ENCODE measurements at regions not wholly inside any gene's neighbourhood (a gene's known extent, or its start where the extent isn't known, plus 50 kb on each side); places are given as distances from the start of the nearest gene placed in this dataset.

DNA sequence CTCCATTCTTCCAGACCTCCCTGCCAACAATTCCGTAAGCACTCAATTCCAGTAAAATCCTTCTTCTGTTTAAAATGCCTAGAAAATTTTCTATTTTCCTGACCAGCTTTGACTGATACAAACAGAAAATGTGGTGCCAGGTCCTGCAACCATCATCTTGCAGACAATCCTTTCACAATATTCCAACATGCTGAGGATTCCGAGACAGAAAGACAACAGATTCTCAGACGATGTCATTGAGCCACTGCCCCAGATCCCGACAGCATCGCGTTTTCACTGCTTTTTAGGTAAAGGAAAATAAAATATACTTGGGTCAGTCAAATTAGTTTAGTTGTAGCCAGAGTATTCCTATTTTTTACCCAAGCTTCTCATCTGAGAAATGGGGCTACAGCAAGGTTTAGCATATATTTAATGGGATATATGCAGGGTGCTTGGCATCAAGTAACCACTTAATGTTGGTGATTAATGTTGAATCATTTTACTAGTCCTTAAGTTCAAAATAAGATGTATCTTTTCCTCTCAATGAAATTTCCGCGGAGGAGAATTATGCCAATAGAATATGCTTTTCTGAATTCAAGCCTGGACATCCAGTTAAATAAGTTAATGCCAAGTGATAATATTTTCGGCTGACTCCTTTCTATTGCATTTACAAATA is 866.6 kb downstream of the SLC4A3 start:
- Histone ChIP-seq H3K36me3 (ENCODE audit: control insufficient read depth in 4 of 4, insufficient read depth in 4 of 4, low read length in 4 of 4) (no peaks in the 10 kb centered on the region), H3K27me3 (ENCODE audit: control insufficient read depth in 3 of 3, insufficient read depth in 3 of 3, low read length in 2 of 3) (no peaks in the 10 kb centered on the region), H3K9me3 (ENCODE audit: control insufficient read depth in 4 of 4, insufficient read depth in 3 of 4, low read length in 3 of 4) (no peaks in the 10 kb centered on the region), H3K27ac (ENCODE audit: low read depth in 1 of 2, low read length in 1 of 2) (no peak overlapping the region), H3K4me3 (no peak overlapping the region), H3K9ac (ENCODE audit: insufficient read depth in 1 of 2, low read length in 2 of 2) (no peak overlapping the region), H3K4me1 (ENCODE audit: control insufficient read depth in 5 of 5, insufficient read depth in 5 of 5, low read length in 5 of 5) (no peaks in the 10 kb centered on the region)
- TF ChIP-seq, protein P1, sequence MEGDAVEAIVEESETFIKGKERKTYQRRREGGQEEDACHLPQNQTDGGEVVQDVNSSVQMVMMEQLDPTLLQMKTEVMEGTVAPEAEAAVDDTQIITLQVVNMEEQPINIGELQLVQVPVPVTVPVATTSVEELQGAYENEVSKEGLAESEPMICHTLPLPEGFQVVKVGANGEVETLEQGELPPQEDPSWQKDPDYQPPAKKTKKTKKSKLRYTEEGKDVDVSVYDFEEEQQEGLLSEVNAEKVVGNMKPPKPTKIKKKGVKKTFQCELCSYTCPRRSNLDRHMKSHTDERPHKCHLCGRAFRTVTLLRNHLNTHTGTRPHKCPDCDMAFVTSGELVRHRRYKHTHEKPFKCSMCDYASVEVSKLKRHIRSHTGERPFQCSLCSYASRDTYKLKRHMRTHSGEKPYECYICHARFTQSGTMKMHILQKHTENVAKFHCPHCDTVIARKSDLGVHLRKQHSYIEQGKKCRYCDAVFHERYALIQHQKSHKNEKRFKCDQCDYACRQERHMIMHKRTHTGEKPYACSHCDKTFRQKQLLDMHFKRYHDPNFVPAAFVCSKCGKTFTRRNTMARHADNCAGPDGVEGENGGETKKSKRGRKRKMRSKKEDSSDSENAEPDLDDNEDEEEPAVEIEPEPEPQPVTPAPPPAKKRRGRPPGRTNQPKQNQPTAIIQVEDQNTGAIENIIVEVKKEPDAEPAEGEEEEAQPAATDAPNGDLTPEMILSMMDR (IDR thresholded peaks at IDR 0.05; ENCODE audit: control extremely low read depth, extremely low read depth) = no peak
- DNase-seq (no peak), ATAC-seq (ENCODE audit: insufficient read depth, low FRiP score) (no peak)
- WGBS, 2 donors = 92 to 94% methylated on average over 9 of the region's 9 CpGs

DNA sequence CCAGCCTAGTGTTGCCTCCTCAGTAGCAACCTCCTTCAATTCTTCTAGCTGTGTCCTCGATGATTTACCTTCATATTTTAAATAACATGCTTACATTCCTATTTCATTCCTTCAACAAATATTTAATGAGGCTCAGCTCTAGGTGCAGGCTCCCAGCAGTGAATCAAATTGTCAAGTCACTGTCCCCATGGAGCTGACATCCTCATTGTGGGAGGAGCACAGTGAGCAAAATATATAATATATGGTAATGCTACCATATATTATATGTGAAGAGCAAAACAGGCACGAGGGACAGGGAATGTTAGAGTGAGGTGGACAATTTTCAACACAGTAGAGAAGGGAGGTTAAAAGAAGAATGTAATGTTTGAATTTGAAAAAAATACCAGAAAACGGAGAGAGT is 869.1 kb downstream of the SLC4A3 start:
- Histone ChIP-seq H3K36me3 (ENCODE audit: control insufficient read depth in 4 of 4, insufficient read depth in 4 of 4, low read length in 4 of 4) (no peaks in the 10 kb centered on the region), H3K9ac (ENCODE audit: insufficient read depth in 1 of 2, low read length in 2 of 2) (no peak overlapping the region), H3K4me3 (no peak overlapping the region), H3K4me1 (ENCODE audit: control insufficient read depth in 5 of 5, insufficient read depth in 5 of 5, low read length in 5 of 5) (no peaks in the 10 kb centered on the region), H3K9me3 (ENCODE audit: control insufficient read depth in 4 of 4, insufficient read depth in 3 of 4, low read length in 3 of 4) (no peaks in the 10 kb centered on the region), H3K27me3 (ENCODE audit: control insufficient read depth in 3 of 3, insufficient read depth in 3 of 3, low read length in 2 of 3) (no peaks in the 10 kb centered on the region), H3K27ac (ENCODE audit: low read depth in 1 of 2, low read length in 1 of 2) (no peak overlapping the region)
- TF ChIP-seq, protein P1 (IDR thresholded peaks at IDR 0.05; ENCODE audit: control extremely low read depth, extremely low read depth) = no peak
- WGBS, 2 donors = 79 to 85% methylated on average over 3 of the region's 3 CpGs
- no peak for DNase-seq
- ATAC-seq (ENCODE audit: insufficient read depth, low FRiP score) = no peak

DNA sequence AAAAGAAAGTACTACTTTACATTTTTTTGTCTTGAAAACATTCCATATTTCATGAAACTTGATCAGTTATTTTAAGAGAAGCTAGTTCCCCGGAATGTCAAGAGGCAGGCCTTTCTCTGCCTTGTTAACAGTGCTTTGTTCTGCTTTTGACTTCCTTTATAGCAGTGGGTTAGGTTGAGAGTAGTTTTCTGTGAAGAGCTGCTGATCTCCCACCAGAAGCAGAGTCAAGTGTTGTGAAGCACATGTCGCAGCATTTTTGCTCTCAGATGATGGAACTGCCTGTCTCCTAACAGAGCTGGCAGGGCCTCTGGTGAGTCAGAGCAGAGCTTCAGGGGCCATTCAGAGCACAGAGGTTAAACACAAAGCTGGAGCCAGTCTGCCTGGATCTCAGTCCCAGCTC is 871.8 kb downstream of the SLC4A3 start:
- Histone ChIP-seq H3K27ac (ENCODE audit: low read depth in 1 of 2, low read length in 1 of 2) (no peak overlapping the region), H3K9ac (ENCODE audit: insufficient read depth in 1 of 2, low read length in 2 of 2) (no peak overlapping the region), H3K4me1 (ENCODE audit: control insufficient read depth in 5 of 5, insufficient read depth in 5 of 5, low read length in 5 of 5) (no peaks in the 10 kb centered on the region), H3K4me3 (no peak overlapping the region), H3K27me3 (ENCODE audit: control insufficient read depth in 3 of 3, insufficient read depth in 3 of 3, low read length in 2 of 3) (no peaks in the 10 kb centered on the region), H3K36me3 (ENCODE audit: control insufficient read depth in 4 of 4, insufficient read depth in 4 of 4, low read length in 4 of 4) (no peaks in the 10 kb centered on the region), H3K9me3 (ENCODE audit: control insufficient read depth in 4 of 4, insufficient read depth in 3 of 4, low read length in 3 of 4) (peaks cover 0 to 2% (median 0%) of the 10 kb centered on the region in 4 donors)
- DNase-seq (peak; percentile 23 to 50 (median 34)), ATAC-seq (ENCODE audit: insufficient read depth, low FRiP score) (peak; percentile 47)
- TF ChIP-seq, protein P1 (IDR thresholded peaks at IDR 0.05; ENCODE audit: control extremely low read depth, extremely low read depth) = no peak
- 29 to 33% methylated on average over 2 of the region's 2 CpGs for WGBS, 2 donors

DNA sequence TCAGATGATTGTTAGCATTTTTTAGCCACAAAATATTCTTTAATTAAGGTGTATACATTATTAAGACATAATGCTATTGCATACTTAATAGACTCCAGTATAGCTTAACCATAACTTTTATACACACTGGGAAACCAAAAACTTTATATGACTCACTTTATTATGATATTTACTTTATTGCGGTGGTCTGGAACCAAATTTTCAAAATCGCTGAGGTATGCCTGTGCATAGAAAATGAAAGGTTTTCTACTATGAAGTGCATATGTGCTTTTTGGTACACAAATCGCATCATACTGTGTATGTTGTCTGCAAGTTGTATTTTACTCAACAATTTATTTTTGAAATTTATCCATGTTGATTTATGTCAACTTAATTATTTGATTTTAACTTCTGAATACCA is 875.1 kb downstream of the SLC4A3 start:
- no peak for ATAC-seq (ENCODE audit: insufficient read depth, low FRiP score)
- H3K27ac ChIP-seq (ENCODE audit: low read depth in 1 of 2, low read length in 1 of 2) = no peak overlapping the region
- 93 to 98% methylated on average over 3 of the region's 3 CpGs for WGBS, 2 donors
- no peaks in the 10 kb centered on the region for H3K36me3 ChIP-seq (ENCODE audit: control insufficient read depth in 4 of 4, insufficient read depth in 4 of 4, low read length in 4 of 4)
- H3K4me1 ChIP-seq (ENCODE audit: control insufficient read depth in 5 of 5, insufficient read depth in 5 of 5, low read length in 5 of 5) = no peaks in the 10 kb centered on the region
- H3K27me3 ChIP-seq (ENCODE audit: control insufficient read depth in 3 of 3, insufficient read depth in 3 of 3, low read length in 2 of 3) = no peaks in the 10 kb centered on the region
- no peak overlapping the region for H3K9ac ChIP-seq (ENCODE audit: insufficient read depth in 1 of 2, low read length in 2 of 2)
- peaks cover 0 to 2% (median 0%) of the 10 kb centered on the region in 4 donors for H3K9me3 ChIP-seq (ENCODE audit: control insufficient read depth in 4 of 4, insufficient read depth in 3 of 4, low read length in 3 of 4)
- H3K4me3 ChIP-seq = no peak overlapping the region
- no peak for DNase-seq
- TF ChIP-seq, protein P1 (IDR thresholded peaks at IDR 0.05; ENCODE audit: control extremely low read depth, extremely low read depth) = no peak

Data from lung (tissue), 11 donors.